GM12874 (cell line): ENCODE measurements at regions not wholly inside any gene's neighbourhood (a gene's known extent, or its start where the extent isn't known, plus 50 kb on each side); places are given as distances from the start of the nearest gene placed in this dataset.

ENCODE experiments used
- TF ChIP-seq, protein P1 (sequence below): IDR thresholded peaks from 2 replicates; pipeline ENCODE4 v1.5.1; 2011; ENCODE audit warnings: low read depth, mild to moderate bottlenecking, control low read depth, low read length, moderate library complexity; ENCODE audit not compliant: insufficient read depth

DNA sequence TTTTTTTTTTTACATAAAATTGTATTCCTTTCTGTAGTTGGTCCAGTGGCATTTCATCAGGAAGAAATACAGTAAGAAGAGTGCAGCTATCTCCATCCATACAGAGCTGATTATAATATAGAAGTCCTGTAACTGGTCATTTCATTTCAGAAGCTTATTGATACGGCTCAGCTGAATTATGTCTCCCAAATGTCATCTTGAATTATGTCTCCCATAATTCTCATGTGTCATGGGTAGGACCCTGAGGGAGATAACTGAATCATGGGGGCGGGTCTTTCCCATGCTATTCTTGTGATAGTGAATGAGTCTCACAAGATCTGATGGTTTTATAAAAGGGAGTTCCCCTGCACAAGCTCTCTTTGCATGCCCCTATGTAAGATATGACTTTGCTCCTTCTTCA is 492.9 kb downstream of the CHSY3 start:
- TF ChIP-seq, protein P1, sequence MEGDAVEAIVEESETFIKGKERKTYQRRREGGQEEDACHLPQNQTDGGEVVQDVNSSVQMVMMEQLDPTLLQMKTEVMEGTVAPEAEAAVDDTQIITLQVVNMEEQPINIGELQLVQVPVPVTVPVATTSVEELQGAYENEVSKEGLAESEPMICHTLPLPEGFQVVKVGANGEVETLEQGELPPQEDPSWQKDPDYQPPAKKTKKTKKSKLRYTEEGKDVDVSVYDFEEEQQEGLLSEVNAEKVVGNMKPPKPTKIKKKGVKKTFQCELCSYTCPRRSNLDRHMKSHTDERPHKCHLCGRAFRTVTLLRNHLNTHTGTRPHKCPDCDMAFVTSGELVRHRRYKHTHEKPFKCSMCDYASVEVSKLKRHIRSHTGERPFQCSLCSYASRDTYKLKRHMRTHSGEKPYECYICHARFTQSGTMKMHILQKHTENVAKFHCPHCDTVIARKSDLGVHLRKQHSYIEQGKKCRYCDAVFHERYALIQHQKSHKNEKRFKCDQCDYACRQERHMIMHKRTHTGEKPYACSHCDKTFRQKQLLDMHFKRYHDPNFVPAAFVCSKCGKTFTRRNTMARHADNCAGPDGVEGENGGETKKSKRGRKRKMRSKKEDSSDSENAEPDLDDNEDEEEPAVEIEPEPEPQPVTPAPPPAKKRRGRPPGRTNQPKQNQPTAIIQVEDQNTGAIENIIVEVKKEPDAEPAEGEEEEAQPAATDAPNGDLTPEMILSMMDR = no peak

DNA sequence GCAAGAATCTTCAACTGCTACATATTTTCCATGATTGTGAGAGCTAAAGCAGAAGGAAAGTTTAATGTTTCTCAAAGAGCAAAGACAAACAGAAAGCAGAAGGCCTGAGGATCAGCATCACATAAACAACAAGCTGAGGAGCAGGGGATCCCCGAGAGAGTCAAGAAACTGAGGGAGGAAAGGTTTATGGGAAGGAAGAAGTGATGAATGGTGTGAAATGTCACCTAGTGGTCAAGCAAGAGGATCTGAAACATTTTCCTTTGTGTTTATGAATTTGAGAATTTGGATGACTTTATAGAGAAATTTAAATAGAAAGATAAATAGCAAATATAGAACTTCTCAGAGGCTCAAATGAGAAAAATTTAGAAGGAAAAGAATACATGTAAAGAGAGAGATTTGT is 481.9 kb downstream of the CHSY3 start:
- TF ChIP-seq, protein P1 = no peak

DNA sequence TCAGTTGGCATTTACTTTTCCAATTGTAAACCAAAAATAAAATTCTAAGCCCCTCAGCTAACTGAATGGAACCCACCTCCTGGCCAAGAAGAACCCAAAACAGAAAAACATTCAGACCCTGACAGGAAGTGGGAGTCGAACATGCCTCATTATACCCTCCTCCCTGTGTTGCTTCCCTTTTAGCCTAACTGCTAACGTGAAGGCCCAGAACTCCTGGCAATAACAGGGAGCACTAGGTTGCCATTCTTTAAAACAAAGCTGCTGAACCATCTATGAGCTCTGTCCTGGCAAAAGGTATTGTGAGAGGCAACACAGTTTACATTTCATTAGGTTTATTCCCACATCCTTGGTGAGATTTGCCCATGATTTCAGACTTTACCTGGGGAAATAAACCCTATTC is 481.4 kb downstream of the CHSY3 start:
- TF ChIP-seq, protein P1 = no peak

DNA sequence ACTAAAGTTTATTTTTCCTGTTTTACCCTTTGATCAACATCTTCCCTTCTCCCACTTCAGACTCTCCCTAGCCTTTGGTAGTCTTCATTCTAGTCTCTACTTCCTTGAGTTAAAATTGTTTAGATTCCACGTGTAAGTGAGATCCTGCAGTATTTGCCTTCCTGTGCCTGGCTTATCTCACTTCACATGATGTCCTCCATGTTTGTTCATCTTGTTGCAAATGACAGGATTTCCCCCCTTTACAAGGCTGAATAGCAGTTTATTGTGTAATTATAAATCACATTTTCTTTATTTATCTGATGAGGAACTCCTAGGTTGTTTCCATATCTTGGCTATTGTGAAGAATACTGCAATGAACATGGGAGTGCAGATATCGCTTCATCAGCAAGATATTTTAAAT is 461.7 kb downstream of the CHSY3 start:
- TF ChIP-seq, protein P1 = no peak

DNA sequence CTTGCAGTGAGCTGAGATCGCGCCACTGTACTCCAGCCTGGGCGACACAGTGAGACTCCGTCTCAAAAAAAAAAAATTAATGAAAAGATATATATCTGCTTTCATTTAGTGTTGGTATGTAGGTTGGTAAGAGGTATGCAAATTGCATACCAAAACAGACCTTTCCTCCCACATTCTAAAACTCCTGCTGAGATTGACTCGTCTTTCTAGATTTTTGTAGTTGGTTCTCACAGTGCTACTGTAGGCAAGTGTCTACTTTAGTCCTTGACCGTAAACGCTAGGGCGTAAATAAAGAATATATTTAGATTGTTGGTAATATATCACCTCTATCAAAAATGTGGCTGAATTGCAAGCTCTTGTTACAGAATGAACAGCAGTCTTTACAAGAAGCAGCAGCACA is 445.9 kb downstream of the CHSY3 start:
- TF ChIP-seq, protein P1 = no peak

DNA sequence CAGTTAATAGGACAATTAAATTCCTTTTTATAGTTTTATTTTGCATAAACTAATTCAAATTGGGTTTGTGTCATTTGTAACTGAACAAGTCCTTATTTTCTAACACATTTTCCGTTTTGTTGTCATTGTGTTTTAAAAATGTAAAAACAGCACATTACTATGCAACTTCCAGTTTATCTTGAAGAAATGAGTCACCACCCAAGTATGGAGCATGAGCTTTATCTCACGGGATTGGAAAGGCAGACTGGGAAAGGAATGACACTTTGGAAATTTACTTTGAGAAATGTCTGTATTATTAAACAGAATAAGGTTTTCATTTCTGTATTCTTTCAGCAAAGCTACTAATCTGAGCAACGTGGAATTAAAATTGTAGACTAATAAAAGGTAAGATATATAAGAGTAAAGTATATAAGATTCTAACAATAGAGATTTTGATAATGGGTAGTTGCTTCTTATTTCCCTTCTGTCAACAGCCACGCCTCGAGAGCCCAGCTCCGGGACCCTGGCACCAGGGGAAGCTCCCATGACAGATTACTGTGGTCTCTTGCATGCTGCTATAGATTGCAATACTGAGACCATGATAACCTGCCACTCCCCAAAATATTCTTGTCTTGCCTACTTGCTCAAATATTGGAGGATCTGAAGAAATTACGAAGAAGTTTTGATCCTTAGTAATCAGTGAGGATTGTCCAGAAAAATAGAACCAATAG is 433.1 kb downstream of the CHSY3 start:
- TF ChIP-seq, protein P1 = no peak

DNA sequence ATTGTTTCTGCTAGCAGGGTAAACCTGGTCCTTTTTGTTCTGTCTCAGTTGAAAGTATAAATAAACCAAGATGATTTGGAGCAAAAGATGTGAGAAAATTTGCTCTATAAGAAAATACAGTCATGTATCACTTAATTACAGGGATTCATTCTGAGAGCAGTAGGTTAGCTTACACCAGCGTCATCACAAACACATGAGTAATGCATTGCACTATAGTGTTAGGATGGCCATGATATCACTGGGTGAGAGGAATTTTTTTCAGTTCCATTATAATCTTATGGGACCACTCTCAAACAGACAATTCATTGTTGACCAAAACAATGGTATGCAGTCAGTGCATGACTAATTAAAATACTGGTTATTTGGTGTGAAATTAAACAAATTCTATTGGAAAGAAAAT is 430.9 kb downstream of the CHSY3 start:
- TF ChIP-seq, protein P1 = no peak
